NOMO-1 treated with DMSO at 0.1 percent for 48 hours (cell line): ENCODE measurements at regions not wholly inside any gene's neighbourhood (a gene's known extent, or its start where the extent isn't known, plus 50 kb on each side); places are given as distances from the start of the nearest gene placed in this dataset.

Source experiments
- DNase-seq: peaks from one replicate; lab custom pipeline; 2025; ENCODE audit not compliant: unreplicated experiment; lab: John Stamatoyannopoulos, UW

- DNase-seq, result no peak
Observed at GRCh38 chr4:14087459-14087858, 459.9 kb upstream of the BOD1L1 start.

- DNase-seq, result no peak
Observed at GRCh38 chr4:14087921-14088320, 460.4 kb upstream of the BOD1L1 start.

- no peak for DNase-seq
Observed at GRCh38 chr4:14091531-14091930, 464.0 kb upstream of the BOD1L1 start.

GRCh38 chr4:14091966-14092365 is 464.4 kb upstream of the BOD1L1 start:
- DNase-seq, result no peak

GRCh38 chr4:14092741-14093140 is 465.2 kb upstream of the BOD1L1 start:
- DNase-seq, result no peak

GRCh38 chr4:14095831-14096230 is 468.3 kb upstream of the BOD1L1 start:
- no peak for DNase-seq

- no peak for DNase-seq
Observed at GRCh38 chr4:14096396-14096965, 469.0 kb upstream of the BOD1L1 start.

- DNase-seq, result no peak
Observed at GRCh38 chr4:14100349-14100748, 472.8 kb upstream of the BOD1L1 start.

- no peak for DNase-seq
Observed at GRCh38 chr4:14110407-14110806, 482.9 kb upstream of the BOD1L1 start.

GRCh38 chr4:14111730-14112181 is 484.2 kb upstream of the BOD1L1 start:
- DNase-seq, result peak; percentile 17

GRCh38 chr4:14115106-14115505 is 487.6 kb upstream of the BOD1L1 start:
- no peak for DNase-seq

GRCh38 chr4:14117575-14118238 is 490.2 kb upstream of the BOD1L1 start:
- DNase-seq, result no peak

- DNase-seq, result no peak
Observed at GRCh38 chr4:14124816-14125215, 497.3 kb upstream of the BOD1L1 start.

- DNase-seq, result peak; percentile 99
Observed at GRCh38 chr4:14125375-14126129, 498.0 kb upstream of the BOD1L1 start.

GRCh38 chr4:14130551-14130950 is 503.0 kb upstream of the BOD1L1 start:
- no peak for DNase-seq

- no peak for DNase-seq
Observed at GRCh38 chr4:14131335-14131734, 503.8 kb upstream of the BOD1L1 start.

GRCh38 chr4:14132301-14132700 is 504.8 kb upstream of the BOD1L1 start:
- peak; percentile 59 for DNase-seq

GRCh38 chr4:14138106-14138505 is 510.6 kb upstream of the BOD1L1 start:
- no peak for DNase-seq

- no peak for DNase-seq
Observed at GRCh38 chr4:14143892-14144291, 516.4 kb upstream of the BOD1L1 start.

GRCh38 chr4:14149176-14150053 is 521.9 kb upstream of the BOD1L1 start:
- DNase-seq, result peak; percentile 40

- DNase-seq, result no peak
Observed at GRCh38 chr4:14151101-14151500, 523.6 kb upstream of the BOD1L1 start.
